ENCODE measurements at regions not wholly inside any gene's neighbourhood (a gene's known extent, or its start where the extent isn't known, plus 50 kb on each side); places are given as distances from the start of the nearest gene placed in this dataset.

GRCh38 chr13:59537500-59537899 is 626.2 kb downstream of the DIAPH3 start:
- no peak overlapping the region for H3K27ac ChIP-seq
- H3K79me2 ChIP-seq (ENCODE audit: insufficient read depth, low read depth) = no peaks in the 10 kb centered on the region
- H3K4me1 ChIP-seq (ENCODE audit: low read depth, poor library complexity, severe bottlenecking) = no peaks in the 10 kb centered on the region
- TF ChIP-seq CTCF (conservative IDR thresholded peaks at IDR 0.05; ENCODE audit: low read depth, low read length) = no peak
- H3K4me2 ChIP-seq = no peak overlapping the region
- no peaks in the 10 kb centered on the region for H4K20me1 ChIP-seq (ENCODE audit: insufficient read depth)
- H3K27me3 ChIP-seq (ENCODE audit: insufficient read depth, low read depth) = no peaks in the 10 kb centered on the region
- no peak overlapping the region for H2AFZ ChIP-seq (ENCODE audit: low read depth)
- H3K36me3 ChIP-seq (ENCODE audit: insufficient read depth) = no peaks in the 10 kb centered on the region
- H3K9ac ChIP-seq = no peak overlapping the region
- H3K4me3 ChIP-seq (IDR thresholded peaks at IDR 0.05; ENCODE audit: insufficient read depth, low read depth, low read length) = no peak overlapping the region

- Histone ChIP-seq H3K4me3 (IDR thresholded peaks at IDR 0.05; ENCODE audit: insufficient read depth, low read depth, low read length) (no peak overlapping the region), H2AFZ (ENCODE audit: low read depth) (no peak overlapping the region), H3K9ac (no peak overlapping the region), H3K4me2 (no peak overlapping the region), H3K36me3 (ENCODE audit: insufficient read depth) (no peaks in the 10 kb centered on the region), H3K27me3 (ENCODE audit: insufficient read depth, low read depth) (no peaks in the 10 kb centered on the region), H3K27ac (no peak overlapping the region), H4K20me1 (ENCODE audit: insufficient read depth) (no peaks in the 10 kb centered on the region), H3K79me2 (ENCODE audit: insufficient read depth, low read depth) (no peaks in the 10 kb centered on the region), H3K4me1 (ENCODE audit: low read depth, poor library complexity, severe bottlenecking) (no peaks in the 10 kb centered on the region)
- no peak for TF ChIP-seq CTCF (conservative IDR thresholded peaks at IDR 0.05; ENCODE audit: low read depth, low read length)
Measured at GRCh38 chr13:59538512-59538911, 625.2 kb downstream of the DIAPH3 start.

GRCh38 chr13:59542303-59542702 is 621.4 kb downstream of the DIAPH3 start:
- H4K20me1 ChIP-seq (ENCODE audit: insufficient read depth) = no peaks in the 10 kb centered on the region
- no peak overlapping the region for H3K27ac ChIP-seq
- H3K79me2 ChIP-seq (ENCODE audit: insufficient read depth, low read depth) = no peaks in the 10 kb centered on the region
- no peak overlapping the region for H2AFZ ChIP-seq (ENCODE audit: low read depth)
- H3K9ac ChIP-seq = no peak overlapping the region
- TF ChIP-seq CTCF (conservative IDR thresholded peaks at IDR 0.05; ENCODE audit: low read depth, low read length) = no peak
- H3K4me1 ChIP-seq (ENCODE audit: low read depth, poor library complexity, severe bottlenecking) = no peaks in the 10 kb centered on the region
- no peak overlapping the region for H3K4me2 ChIP-seq
- H3K36me3 ChIP-seq (ENCODE audit: insufficient read depth) = no peaks in the 10 kb centered on the region
- no peaks in the 10 kb centered on the region for H3K27me3 ChIP-seq (ENCODE audit: insufficient read depth, low read depth)
- no peak overlapping the region for H3K4me3 ChIP-seq (IDR thresholded peaks at IDR 0.05; ENCODE audit: insufficient read depth, low read depth, low read length)

- Histone ChIP-seq H3K79me2 (ENCODE audit: insufficient read depth, low read depth) (no peaks in the 10 kb centered on the region), H3K36me3 (ENCODE audit: insufficient read depth) (no peaks in the 10 kb centered on the region), H3K4me1 (ENCODE audit: low read depth, poor library complexity, severe bottlenecking) (no peaks in the 10 kb centered on the region), H4K20me1 (ENCODE audit: insufficient read depth) (no peaks in the 10 kb centered on the region), H3K27ac (no peak overlapping the region), H3K27me3 (ENCODE audit: insufficient read depth, low read depth) (no peaks in the 10 kb centered on the region), H3K4me2 (no peak overlapping the region), H2AFZ (ENCODE audit: low read depth) (no peak overlapping the region), H3K9ac (no peak overlapping the region), H3K4me3 (IDR thresholded peaks at IDR 0.05; ENCODE audit: insufficient read depth, low read depth, low read length) (no peak overlapping the region)
- TF ChIP-seq CTCF (conservative IDR thresholded peaks at IDR 0.05; ENCODE audit: low read depth, low read length) = no peak
Measured at GRCh38 chr13:59543418-59543817, 620.3 kb downstream of the DIAPH3 start.

GRCh38 chr13:59545007-59545406 is 618.7 kb downstream of the DIAPH3 start:
- Histone ChIP-seq H3K4me3 (IDR thresholded peaks at IDR 0.05; ENCODE audit: insufficient read depth, low read depth, low read length) (no peak overlapping the region), H4K20me1 (ENCODE audit: insufficient read depth) (no peaks in the 10 kb centered on the region), H3K36me3 (ENCODE audit: insufficient read depth) (no peaks in the 10 kb centered on the region), H3K4me2 (no peak overlapping the region), H3K4me1 (ENCODE audit: low read depth, poor library complexity, severe bottlenecking) (no peaks in the 10 kb centered on the region), H3K27ac (no peak overlapping the region), H2AFZ (ENCODE audit: low read depth) (no peak overlapping the region), H3K27me3 (ENCODE audit: insufficient read depth, low read depth) (no peaks in the 10 kb centered on the region), H3K79me2 (ENCODE audit: insufficient read depth, low read depth) (no peaks in the 10 kb centered on the region), H3K9ac (no peak overlapping the region)
- no peak for TF ChIP-seq CTCF (conservative IDR thresholded peaks at IDR 0.05; ENCODE audit: low read depth, low read length)
